ENCODE measurements at regions not wholly inside any gene's neighbourhood (a gene's known extent, or its start where the extent isn't known, plus 50 kb on each side); places are given as distances from the start of the nearest gene placed in this dataset.

- no peaks in the 10 kb centered on the region for H3K9me3 ChIP-seq (replicated peaks; ENCODE audit: low read length)
- no peak overlapping the region for H3K4me2 ChIP-seq (ENCODE audit: low read length)
- no peaks in the 10 kb centered on the region for H3K27me3 ChIP-seq (ENCODE audit: control insufficient read depth, insufficient read depth, low read length)
- peaks cover 3% of the 10 kb centered on the region for H3K4me1 ChIP-seq (ENCODE audit: control insufficient read depth, insufficient read depth, low read length)
- H3K4me3 ChIP-seq (ENCODE audit: low read length) = no peak overlapping the region
- no peaks in the 10 kb centered on the region for H3K36me3 ChIP-seq (ENCODE audit: insufficient read depth, low read length)
- H3K9ac ChIP-seq (ENCODE audit: low read depth, low read length) = no peak overlapping the region
These were observed 829.0 kb downstream of the TLE4 start for GRCh38 chr9:80400624-80401230.

- Histone ChIP-seq H3K9ac (ENCODE audit: low read depth, low read length) (no peak overlapping the region), H3K4me1 (ENCODE audit: control insufficient read depth, insufficient read depth, low read length) (peaks cover 3% of the 10 kb centered on the region)
These were observed 827.8 kb downstream of the TLE4 start for GRCh38 chr9:80399606-80400005.

GRCh38 chr9:80387828-80388227, 816.1 kb downstream of the TLE4 start:
- H3K4me1 ChIP-seq (ENCODE audit: control insufficient read depth, insufficient read depth, low read length) = no peaks in the 10 kb centered on the region
- H3K4me2 ChIP-seq (ENCODE audit: low read length) = no peak overlapping the region
- H3K36me3 ChIP-seq (ENCODE audit: insufficient read depth, low read length) = no peaks in the 10 kb centered on the region
- H3K9ac ChIP-seq (ENCODE audit: low read depth, low read length) = no peak overlapping the region
- H3K4me3 ChIP-seq (ENCODE audit: low read length) = no peak overlapping the region
- no peaks in the 10 kb centered on the region for H3K9me3 ChIP-seq (replicated peaks; ENCODE audit: low read length)
- H3K27me3 ChIP-seq (ENCODE audit: control insufficient read depth, insufficient read depth, low read length) = no peaks in the 10 kb centered on the region

More at GRCh38 chr9:80399606-80400005, 827.8 kb downstream of the TLE4 start:
- Histone ChIP-seq H3K36me3 (ENCODE audit: insufficient read depth, low read length) (no peaks in the 10 kb centered on the region), H3K27me3 (ENCODE audit: control insufficient read depth, insufficient read depth, low read length) (no peaks in the 10 kb centered on the region), H3K9me3 (replicated peaks; ENCODE audit: low read length) (no peaks in the 10 kb centered on the region), H3K4me3 (ENCODE audit: low read length) (no peak overlapping the region), H3K4me2 (ENCODE audit: low read length) (no peak overlapping the region)

- no peaks in the 10 kb centered on the region for H3K27me3 ChIP-seq (ENCODE audit: control insufficient read depth, insufficient read depth, low read length)
- H3K4me2 ChIP-seq (ENCODE audit: low read length) = no peak overlapping the region
- H3K9ac ChIP-seq (ENCODE audit: low read depth, low read length) = no peak overlapping the region
- no peaks in the 10 kb centered on the region for H3K36me3 ChIP-seq (ENCODE audit: insufficient read depth, low read length)
- no peaks in the 10 kb centered on the region for H3K9me3 ChIP-seq (replicated peaks; ENCODE audit: low read length)
- no peak overlapping the region for H3K4me3 ChIP-seq (ENCODE audit: low read length)
- peaks cover 4% of the 10 kb centered on the region for H3K4me1 ChIP-seq (ENCODE audit: control insufficient read depth, insufficient read depth, low read length)
These were observed 813.5 kb downstream of the TLE4 start for GRCh38 chr9:80385246-80385645.

- Histone ChIP-seq H3K4me1 (ENCODE audit: control insufficient read depth, insufficient read depth, low read length) (peaks cover 10% of the 10 kb centered on the region), H3K27me3 (ENCODE audit: control insufficient read depth, insufficient read depth, low read length) (no peaks in the 10 kb centered on the region), H3K4me2 (ENCODE audit: low read length) (no peak overlapping the region), H3K4me3 (ENCODE audit: low read length) (no peak overlapping the region), H3K36me3 (ENCODE audit: insufficient read depth, low read length) (no peaks in the 10 kb centered on the region), H3K9ac (ENCODE audit: low read depth, low read length) (no peak overlapping the region), H3K9me3 (replicated peaks; ENCODE audit: low read length) (no peaks in the 10 kb centered on the region)
These were observed 811.6 kb downstream of the TLE4 start for GRCh38 chr9:80383331-80383730.

- H3K9me3 ChIP-seq (replicated peaks; ENCODE audit: low read length) = no peaks in the 10 kb centered on the region
- no peaks in the 10 kb centered on the region for H3K36me3 ChIP-seq (ENCODE audit: insufficient read depth, low read length)
- H3K4me1 ChIP-seq (ENCODE audit: control insufficient read depth, insufficient read depth, low read length) = peaks cover 10% of the 10 kb centered on the region
- no peaks in the 10 kb centered on the region for H3K27me3 ChIP-seq (ENCODE audit: control insufficient read depth, insufficient read depth, low read length)
- H3K4me2 ChIP-seq (ENCODE audit: low read length) = no peak overlapping the region
- no peak overlapping the region for H3K4me3 ChIP-seq (ENCODE audit: low read length)
- no peak overlapping the region for H3K9ac ChIP-seq (ENCODE audit: low read depth, low read length)
These were observed 810.6 kb downstream of the TLE4 start for GRCh38 chr9:80382211-80382891.

- no peaks in the 10 kb centered on the region for H3K9me3 ChIP-seq (replicated peaks; ENCODE audit: low read length)
- no peaks in the 10 kb centered on the region for H3K36me3 ChIP-seq (ENCODE audit: insufficient read depth, low read length)
- no peaks in the 10 kb centered on the region for H3K27me3 ChIP-seq (ENCODE audit: control insufficient read depth, insufficient read depth, low read length)
These were observed 808.5 kb downstream of the TLE4 start for GRCh38 chr9:80380301-80380700.

GRCh38 chr9:80378669-80379293, 807.0 kb downstream of the TLE4 start:
- Histone ChIP-seq H3K36me3 (ENCODE audit: insufficient read depth, low read length) (no peaks in the 10 kb centered on the region), H3K27me3 (ENCODE audit: control insufficient read depth, insufficient read depth, low read length) (no peaks in the 10 kb centered on the region)

More at GRCh38 chr9:80380301-80380700, 808.5 kb downstream of the TLE4 start:
- H3K9ac ChIP-seq (ENCODE audit: low read depth, low read length) = no peak overlapping the region
- H3K4me2 ChIP-seq (ENCODE audit: low read length) = no peak overlapping the region
- no peak overlapping the region for H3K4me3 ChIP-seq (ENCODE audit: low read length)
- peaks cover 10% of the 10 kb centered on the region for H3K4me1 ChIP-seq (ENCODE audit: control insufficient read depth, insufficient read depth, low read length)

GRCh38 chr9:80376180-80376579, 804.4 kb downstream of the TLE4 start:
- H3K9ac ChIP-seq (ENCODE audit: low read depth, low read length) = no peak overlapping the region
- H3K4me2 ChIP-seq (ENCODE audit: low read length) = no peak overlapping the region
- no peaks in the 10 kb centered on the region for H3K36me3 ChIP-seq (ENCODE audit: insufficient read depth, low read length)
- peaks cover 5% of the 10 kb centered on the region for H3K4me1 ChIP-seq (ENCODE audit: control insufficient read depth, insufficient read depth, low read length)
- H3K27me3 ChIP-seq (ENCODE audit: control insufficient read depth, insufficient read depth, low read length) = no peaks in the 10 kb centered on the region
- no peaks in the 10 kb centered on the region for H3K9me3 ChIP-seq (replicated peaks; ENCODE audit: low read length)
- H3K4me3 ChIP-seq (ENCODE audit: low read length) = no peak overlapping the region

More at GRCh38 chr9:80378669-80379293, 807.0 kb downstream of the TLE4 start:
- Histone ChIP-seq H3K9me3 (replicated peaks; ENCODE audit: low read length) (no peaks in the 10 kb centered on the region), H3K4me1 (ENCODE audit: control insufficient read depth, insufficient read depth, low read length) (peaks cover 10% of the 10 kb centered on the region), H3K9ac (ENCODE audit: low read depth, low read length) (no peak overlapping the region), H3K4me3 (ENCODE audit: low read length) (no peak overlapping the region), H3K4me2 (ENCODE audit: low read length) (no peak overlapping the region)

- no peaks in the 10 kb centered on the region for H3K9me3 ChIP-seq (replicated peaks; ENCODE audit: low read length)
- H3K9ac ChIP-seq (ENCODE audit: low read depth, low read length) = no peak overlapping the region
- no peaks in the 10 kb centered on the region for H3K27me3 ChIP-seq (ENCODE audit: control insufficient read depth, insufficient read depth, low read length)
- H3K4me3 ChIP-seq (ENCODE audit: low read length) = no peak overlapping the region
- H3K4me1 ChIP-seq (ENCODE audit: control insufficient read depth, insufficient read depth, low read length) = peaks cover 5% of the 10 kb centered on the region
- H3K4me2 ChIP-seq (ENCODE audit: low read length) = no peak overlapping the region
- no peaks in the 10 kb centered on the region for H3K36me3 ChIP-seq (ENCODE audit: insufficient read depth, low read length)
These were observed 803.7 kb downstream of the TLE4 start for GRCh38 chr9:80375477-80375876.

GRCh38 chr9:80369641-80370040, 797.9 kb downstream of the TLE4 start:
- Histone ChIP-seq H3K4me1 (ENCODE audit: control insufficient read depth, insufficient read depth, low read length) (no peaks in the 10 kb centered on the region), H3K9ac (ENCODE audit: low read depth, low read length) (no peak overlapping the region), H3K36me3 (ENCODE audit: insufficient read depth, low read length) (no peaks in the 10 kb centered on the region), H3K27me3 (ENCODE audit: control insufficient read depth, insufficient read depth, low read length) (no peaks in the 10 kb centered on the region), H3K4me2 (ENCODE audit: low read length) (no peak overlapping the region), H3K9me3 (replicated peaks; ENCODE audit: low read length) (peaks cover 5% of the 10 kb centered on the region), H3K4me3 (ENCODE audit: low read length) (no peak overlapping the region)
